ENCODE measurements at regions not wholly inside any gene's neighbourhood (a gene's known extent, or its start where the extent isn't known, plus 50 kb on each side); places are given as distances from the start of the nearest gene placed in this dataset.
A peak's percentile ranks its signal among the peaks of the same experiment; 100 is the strongest.
"Not testable (repeated sequence)": the region's sequence is repeated elsewhere in the genome, so short reads cannot be mapped to it uniquely, and the experiment has no call there.

DNA sequence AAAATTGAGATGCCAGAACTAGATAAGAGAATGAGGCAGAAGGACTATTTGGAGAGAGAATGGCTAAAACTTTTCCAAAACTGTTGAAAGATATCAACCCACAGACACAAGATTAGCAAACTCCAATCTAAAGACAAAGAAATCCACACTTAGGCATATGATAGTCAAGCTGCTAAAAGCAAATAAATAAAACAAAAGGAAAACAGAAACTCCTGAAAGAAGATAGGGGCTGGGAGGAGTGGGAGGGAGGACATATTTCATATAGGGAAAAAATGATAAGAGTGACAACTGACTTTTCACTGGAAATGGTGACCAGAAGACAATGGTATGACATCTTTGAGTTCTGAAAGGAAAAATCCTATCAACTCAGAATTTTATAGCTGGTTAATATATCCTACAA lies 105.4 kb upstream of the ADO start:
- DNase-seq (ENCODE audit: low spot score), result no peak
- FAIRE-seq, result no peak

DNA sequence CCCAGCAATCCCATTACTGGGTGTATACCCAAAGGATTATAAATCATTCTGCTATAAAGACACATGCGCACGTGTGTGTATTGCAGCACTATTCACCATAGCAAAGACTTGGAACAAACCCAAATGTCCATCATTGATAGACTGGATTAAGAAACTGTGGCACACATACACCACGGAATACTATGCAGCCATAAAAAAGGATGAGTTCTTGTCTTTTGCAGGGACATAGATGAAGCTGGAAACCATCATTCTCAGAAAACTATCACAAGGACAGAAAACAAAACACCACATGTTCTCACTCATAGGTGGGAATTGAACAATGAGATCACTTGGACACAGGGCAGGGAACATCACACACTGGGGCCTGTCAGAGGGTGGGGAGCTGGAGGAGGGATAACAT lies 100.4 kb upstream of the ADO start:
- DNase-seq (ENCODE audit: low spot score); FAIRE-seq: not testable (repeated sequence)

DNA sequence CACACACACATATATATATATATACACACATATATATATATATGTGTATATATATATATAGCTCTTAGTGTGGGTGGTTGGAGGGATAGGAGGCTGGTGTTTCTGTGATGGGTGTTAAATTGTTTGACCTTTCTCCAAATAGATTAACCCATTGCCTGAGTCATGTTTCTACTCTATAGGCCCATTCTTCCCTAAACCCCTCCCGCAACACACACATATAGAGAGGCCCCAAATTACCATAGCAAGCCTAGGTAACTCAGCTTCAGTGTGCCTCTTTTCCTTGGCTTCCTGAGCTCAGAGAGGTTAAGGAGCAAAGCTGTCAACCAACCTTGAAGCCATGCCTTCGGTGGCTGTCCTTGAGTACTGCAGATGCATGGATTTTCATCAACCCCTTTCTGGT lies 98.7 kb upstream of the ADO start:
- DNase-seq (ENCODE audit: low spot score) (no peak), FAIRE-seq (no peak)

DNA sequence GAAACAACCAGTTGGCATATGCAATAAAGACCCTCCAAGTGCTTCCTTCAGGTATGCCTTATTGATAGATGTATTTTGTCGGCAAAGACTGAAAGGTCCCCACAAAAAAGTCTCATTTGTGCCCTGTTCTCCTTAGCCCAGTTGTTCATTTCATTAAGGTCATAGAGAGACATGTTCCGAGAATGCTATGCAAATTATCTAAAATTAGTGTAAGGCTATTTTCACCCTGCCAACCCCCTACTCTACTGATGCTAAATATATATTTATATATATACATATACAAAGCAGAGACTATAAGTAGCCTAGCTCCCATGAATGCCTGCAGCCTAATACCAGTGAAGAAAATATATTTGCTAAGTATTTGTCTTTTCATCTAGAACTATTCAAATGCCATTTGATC lies 96.7 kb upstream of the ADO start:
- DNase-seq (ENCODE audit: low spot score) (no peak), FAIRE-seq (no peak)

DNA sequence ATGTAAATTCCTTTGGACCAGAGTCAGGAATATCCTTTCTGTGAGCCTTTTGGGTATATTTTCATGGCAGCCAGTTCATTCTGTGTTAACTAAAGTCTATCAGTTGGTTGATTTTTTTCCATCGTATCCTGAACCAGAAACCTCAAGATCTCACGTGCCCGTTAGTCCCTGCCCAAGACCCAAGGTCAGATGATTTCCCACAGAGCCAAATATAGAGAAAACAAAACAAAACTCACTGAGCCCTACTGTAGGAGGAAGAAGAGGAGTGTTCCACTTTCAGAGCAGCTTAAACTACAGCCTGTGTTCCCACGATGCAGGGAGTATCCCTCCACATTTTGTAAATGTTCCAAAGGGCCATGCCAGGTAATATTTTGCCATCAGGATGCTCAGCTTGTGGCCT lies 96.0 kb upstream of the ADO start:
- DNase-seq (ENCODE audit: low spot score), result no peak
- no peak for FAIRE-seq

DNA sequence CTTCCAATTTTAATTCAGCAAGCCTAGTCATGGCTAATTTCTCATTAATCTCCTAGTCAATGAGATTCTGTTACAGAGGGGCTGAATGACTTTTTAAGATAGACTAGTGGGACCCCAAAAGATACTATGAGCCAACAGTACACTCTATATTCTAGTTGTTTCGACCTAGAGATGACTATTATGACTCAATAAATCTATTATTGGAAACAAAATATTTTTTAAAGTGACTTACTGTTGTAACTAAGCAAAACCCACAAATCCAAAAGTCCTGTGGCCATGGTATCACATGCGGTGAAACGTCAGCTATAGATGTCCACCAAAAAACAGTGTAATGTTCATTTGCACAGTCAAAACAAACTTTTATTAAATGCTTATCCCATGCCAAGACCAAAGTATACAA lies 95.3 kb upstream of the ADO start:
- DNase-seq (ENCODE audit: low spot score), result no peak
- no peak for FAIRE-seq

DNA sequence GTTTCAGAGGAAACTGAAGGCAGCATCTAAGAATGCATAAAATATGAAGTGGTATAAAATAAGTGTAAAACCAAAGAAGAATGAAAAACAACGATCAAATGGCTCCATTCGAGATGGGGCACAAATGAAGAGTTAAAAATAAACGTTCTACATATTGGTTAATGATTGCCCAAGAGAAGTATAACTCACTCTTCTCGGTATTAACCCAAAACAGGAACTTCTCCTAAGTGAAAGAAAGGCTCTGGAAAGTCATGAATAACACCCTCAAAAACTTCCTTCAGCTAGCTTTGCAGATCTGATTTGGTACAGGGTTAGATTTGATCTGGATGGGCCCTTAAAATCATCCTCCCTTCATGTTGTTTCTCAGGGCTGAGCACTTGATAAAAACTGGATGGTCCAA lies 94.3 kb upstream of the ADO start:
- DNase-seq (ENCODE audit: low spot score) (no peak), FAIRE-seq (no peak)

DNA sequence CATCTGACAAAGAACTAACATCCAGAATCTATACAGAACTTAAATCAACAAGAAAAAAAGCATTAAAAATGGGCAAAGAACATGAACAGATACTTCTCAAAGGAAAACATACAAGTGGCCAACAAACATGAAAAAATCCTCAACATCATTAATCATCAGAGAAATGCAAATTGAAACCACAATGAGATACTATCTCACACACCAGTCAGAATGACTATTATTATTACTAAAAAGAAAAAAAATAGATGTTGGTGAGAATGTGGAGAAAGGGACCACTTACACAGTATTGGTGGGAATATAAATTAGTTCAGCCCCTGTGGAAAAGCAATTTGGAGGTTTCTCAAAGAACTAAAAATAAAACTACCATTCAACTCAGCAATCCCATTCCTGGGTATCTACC lies 89.1 kb upstream of the ADO start:
- no peak for DNase-seq (ENCODE audit: low spot score)
- FAIRE-seq, result no peak

DNA sequence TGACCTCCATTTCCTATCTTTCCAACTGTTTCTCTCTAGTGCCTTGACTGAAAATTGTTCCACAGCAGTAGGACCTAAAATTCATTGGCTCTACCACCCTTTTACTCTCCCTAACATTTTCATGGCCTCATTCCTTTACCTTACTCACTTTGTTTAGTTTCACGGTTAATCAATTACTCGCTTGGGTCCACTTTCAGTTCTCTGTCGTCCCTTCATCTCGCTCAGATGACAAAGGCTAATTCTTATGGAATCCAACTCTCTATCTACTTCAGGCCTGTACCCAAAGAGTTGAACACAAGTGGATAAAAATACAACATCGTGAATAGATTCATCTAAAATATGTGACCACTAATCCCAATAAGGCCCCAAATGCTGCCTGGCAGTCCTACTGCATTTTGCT lies 85.9 kb upstream of the ADO start:
- FAIRE-seq (no peak), DNase-seq (ENCODE audit: low spot score) (no peak)

DNA sequence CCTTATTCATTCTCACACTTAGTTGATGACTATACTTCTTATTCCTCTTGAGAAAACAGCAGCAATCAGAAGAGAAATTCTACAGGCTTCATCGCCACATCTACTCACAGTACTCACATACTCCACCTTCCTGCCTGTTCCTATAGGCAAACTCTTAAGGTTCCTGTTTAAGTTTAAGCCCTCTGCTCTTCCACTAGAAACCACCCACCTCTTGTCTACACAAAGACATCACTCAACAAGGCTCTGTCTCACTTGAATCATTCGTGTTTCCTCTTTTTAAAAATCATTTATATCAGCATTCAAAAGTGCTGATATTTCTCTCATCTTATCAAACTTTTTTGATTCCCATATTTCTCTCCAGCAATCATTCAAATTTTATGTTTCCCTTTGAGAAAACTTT lies 85.5 kb upstream of the ADO start:
- DNase-seq (ENCODE audit: low spot score) (no peak), FAIRE-seq (no peak)

DNA sequence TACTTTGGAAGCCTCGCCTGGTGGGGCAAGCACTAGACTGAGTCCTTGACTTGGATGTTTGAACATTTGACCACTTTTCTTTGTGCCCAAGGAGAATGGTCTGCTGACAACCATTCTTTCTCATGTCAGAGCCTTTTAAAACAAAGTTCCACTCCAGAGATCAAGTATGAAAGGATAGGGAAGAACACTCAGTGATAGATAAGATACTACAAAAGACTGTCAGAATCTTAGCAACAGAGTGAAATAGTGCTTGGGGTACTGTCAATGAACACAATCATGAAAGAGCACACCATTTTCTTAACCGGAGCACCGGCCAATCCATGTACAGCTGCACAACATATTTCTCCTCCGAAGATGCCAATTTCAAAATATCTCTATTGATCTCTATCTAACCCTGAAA lies 82.8 kb upstream of the ADO start:
- FAIRE-seq (no peak), DNase-seq (ENCODE audit: low spot score) (no peak)

DNA sequence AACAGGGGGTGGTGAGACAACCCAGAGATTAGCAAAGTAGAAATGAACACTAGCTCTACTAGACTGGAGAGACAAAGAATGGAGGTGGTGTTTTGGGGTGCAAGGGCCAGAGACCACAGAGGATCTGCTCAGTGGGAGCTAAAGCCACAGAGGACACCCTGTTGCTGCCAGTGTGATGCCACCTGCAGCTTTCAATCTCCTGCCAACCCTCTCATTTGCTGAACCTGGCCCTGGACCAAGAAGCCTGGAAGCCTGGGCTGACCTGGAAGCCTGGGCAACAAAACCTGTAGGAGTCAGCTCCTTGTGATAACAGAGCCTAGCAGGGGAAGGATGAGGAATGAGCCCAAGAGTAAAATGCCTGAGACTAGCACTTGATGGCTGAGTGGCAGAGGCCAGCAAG lies 81.1 kb upstream of the ADO start:
- no peak for DNase-seq (ENCODE audit: low spot score)
- no peak for FAIRE-seq

DNA sequence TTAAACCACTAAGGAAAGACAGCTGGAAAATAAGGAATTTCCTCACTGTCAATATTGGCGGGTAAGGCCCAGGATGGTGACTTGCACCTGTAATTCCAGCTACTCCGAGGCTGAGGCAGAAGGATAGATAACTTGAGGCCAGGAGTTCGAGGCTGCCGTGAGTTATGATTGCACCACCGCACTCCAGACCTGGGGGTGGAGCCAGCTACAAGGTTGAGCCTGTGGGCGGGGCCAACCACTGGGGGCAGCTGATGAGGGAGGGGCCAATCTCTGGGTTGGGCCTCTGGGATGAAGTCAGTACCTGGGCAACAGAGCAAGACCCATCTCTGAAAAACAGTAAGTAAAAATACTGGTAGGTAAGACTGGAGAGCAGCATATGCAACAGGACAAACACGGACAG lies 80.1 kb upstream of the ADO start:
- DNase-seq (ENCODE audit: low spot score) (no peak), FAIRE-seq (no peak)

DNA sequence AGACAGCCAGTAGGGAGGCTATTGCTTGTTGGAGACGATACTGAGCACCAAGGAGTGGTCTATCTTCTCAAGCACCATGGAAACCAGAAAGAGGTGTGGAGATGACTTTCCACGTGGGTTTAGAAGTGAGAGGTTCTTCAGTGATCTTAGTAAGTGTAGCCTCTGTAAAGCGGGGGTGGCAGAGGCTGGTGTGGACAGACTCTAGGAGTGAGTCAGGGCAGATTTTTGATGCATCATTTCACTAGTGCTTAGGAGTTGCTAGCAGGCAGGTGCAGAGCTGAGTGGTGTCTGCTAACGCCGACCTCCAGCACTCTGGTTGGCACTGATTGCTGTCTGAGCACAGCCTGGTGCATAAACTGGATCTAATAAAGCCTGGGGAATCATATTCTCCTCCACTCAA lies 78.4 kb upstream of the ADO start:
- no peak for DNase-seq (ENCODE audit: low spot score)
- FAIRE-seq, result no peak

DNA sequence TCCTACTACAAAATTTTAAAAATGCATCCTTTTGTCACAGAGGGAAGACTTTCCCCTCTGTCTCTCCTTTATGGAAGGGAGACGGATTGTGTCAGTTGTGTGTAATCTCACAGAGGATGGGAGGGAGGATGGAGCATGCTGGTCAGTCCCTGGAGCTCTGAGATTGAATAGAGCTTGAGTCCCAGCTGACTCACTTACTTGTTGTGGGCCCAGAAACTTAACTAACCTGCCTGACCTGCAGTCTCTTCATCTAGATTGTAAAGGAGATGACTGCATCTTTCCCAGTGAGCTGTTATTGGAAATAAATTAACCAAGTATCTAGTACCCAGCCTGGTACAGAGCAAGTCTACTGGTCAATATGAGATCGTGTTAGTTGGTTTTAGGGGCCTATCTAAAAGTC lies 77.9 kb upstream of the ADO start:
- DNase-seq (ENCODE audit: low spot score) (no peak), FAIRE-seq (no peak)

DNA sequence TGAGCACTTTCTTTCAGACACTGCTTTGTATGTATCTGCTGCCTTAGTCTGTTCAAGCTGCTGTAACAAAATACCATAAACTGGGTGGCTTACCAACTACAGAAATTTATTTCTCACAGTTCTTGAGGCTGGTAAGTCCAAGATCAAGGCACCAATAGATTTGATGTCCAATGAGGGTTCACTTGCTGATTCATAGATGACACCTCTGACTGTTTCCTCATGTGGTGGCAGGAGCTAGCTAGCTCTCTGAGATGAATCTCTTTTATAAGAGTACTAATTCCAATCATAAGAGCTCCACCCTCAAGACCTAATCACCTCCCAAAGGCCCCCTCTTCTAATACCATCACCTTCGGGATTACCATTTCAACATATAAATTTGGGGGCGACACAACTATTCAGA lies 76.6 kb upstream of the ADO start:
- FAIRE-seq, result no peak
- no peak for DNase-seq (ENCODE audit: low spot score)

DNA sequence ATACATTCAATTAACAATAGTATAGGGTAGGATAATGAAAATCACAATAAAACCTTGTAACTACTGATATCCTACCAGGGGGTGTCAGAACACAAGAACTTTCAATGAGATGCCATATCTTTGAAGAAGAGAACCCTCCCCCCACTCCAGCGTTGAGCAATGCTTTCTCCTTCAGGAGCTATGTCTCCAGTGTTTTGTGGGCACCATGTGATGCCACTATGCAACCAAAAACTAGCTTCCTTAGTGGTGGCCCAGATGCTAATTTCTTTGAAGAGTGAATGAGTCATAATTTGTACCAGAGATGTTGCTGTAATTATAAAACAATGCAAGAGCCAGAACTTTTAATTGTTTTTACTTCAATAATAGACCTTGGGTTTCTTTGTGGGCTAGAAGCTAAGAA lies 76.0 kb upstream of the ADO start:
- FAIRE-seq (no peak), DNase-seq (ENCODE audit: low spot score) (no peak)

DNA sequence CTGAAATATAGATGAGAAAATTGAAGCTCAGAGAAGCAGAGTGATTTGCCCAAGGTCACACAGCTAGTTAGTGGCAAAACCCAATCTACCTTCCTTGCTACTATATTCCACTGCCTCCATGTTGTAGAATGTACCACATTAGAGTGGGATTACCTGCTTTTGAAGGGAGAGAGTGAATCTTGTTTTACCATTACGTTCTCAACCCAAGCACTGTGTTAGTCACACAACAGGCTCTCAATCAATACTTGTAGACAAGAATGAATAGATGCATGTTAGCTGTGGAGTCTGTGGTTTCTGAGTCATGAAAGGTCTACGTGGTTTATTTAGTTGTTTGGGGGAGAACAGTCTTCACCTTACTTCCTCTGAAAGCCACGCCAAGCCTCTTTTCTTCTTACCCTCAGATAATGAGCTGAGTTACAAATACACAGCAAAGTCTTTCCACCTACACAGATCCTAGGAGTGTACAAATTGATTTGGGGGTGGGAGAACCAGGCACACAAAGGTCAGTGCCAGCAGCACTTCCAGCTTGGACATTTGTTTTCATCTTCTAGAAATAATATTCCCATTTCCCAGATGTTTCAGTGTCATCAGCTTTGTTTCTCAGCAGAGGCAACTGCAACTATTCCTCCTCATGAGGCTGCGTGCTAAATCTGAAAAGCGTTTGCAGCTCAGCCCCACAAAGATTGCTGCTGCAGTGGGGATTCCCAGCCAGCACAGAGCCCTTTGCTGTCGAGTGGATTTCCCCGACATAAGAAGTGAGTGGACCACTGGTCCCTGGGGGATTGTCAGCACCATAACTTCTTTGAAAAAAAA lies 71.5 kb upstream of the ADO start:
- DNase-seq (ENCODE audit: low spot score) (peak; percentile 87), FAIRE-seq (peak; percentile 98)

DNA sequence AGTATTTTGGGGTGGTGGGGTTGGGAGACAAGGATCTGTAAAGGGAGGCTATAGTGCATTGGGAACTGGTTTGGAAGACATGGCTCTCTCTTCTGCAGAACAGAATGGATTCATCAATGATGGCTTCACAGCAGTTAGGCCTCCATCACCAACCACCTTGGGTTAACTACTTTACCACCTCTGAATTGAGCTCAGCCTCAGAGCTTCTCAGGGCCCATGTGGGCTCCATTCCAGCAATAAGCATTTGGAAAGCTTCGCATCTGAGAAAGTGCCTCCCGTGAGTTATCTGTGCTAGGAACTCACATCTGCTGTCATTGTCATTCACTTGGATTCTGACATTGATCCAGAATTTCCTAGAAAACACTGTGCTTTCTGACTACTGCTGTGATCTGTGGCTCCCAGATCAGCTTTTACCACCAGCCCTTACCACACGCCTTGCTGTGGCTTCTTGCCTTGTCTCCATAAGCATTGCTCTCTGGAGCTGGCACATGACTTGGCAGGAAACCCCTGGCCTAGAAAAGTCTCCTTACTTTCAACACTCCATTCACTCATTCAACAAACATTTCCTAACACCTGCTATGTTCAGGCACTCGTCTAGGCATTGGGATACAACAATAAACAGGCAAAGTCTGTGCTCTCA lies 70.7 kb upstream of the ADO start:
- FAIRE-seq (peak; percentile 23), DNase-seq (ENCODE audit: low spot score) (peak; percentile 33)

DNA sequence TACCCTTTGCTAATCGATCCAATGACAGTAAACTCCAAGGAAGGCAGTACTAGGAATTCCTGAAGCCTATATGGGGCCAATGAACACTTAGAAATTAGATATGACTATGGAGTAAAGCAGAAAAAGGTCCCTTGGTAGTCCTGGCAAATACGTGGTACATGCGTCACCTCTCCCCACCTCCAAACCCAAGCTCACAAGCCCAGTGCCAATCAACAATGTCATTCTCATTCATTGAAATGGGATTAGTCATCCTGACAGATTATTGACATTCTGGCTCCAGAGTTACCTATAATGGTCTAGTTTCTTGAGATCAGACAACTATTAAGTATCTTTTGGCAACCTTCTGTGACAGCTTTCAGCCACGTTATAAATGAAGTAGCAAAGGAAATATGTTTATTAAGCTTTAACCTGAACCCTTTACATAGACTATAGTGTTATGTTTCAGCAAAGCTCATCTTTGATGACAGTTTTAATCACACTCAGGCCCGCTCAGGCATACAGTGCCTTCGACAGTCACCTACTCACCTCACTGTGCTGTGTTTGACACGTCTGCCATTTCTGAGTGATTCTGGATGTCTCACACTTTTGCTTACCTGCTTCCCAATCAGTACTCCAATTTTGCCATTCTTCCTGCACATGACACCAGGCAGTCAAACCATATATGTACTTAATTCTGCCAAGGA lies 69.6 kb upstream of the ADO start:
- no peak for DNase-seq (ENCODE audit: low spot score)
- FAIRE-seq, result no peak

DNA sequence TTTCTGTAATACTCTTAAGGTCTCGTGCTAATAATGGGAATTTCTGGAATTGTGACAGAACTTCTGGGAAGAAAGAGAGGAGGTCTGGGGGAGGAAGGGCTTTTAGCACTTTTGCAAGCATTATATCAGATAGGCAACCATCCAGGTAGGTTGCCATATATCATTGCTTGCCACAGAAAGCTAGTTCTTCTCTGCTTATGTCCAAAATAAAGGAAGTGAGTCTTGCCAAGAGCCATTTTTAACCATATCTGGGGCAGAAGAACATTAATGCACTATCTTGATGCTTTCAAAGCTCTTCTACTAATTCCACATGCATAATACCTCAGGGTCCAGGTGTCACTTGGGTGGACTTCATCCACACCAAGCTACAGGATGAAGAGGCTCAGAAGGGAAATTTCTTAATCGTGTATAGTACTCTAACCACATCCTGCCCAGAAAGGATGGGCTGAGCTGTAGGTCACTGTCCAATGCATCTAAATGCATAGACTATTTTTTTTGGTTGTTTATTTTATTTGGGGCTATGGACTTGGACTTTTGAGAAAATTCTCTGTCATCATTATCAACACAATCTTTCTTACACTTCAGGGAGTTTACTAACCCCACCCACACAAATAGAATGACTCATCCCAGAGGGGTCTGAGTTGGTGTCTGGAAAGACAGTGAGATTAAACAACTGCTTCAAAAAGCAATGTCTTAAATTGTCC lies 68.9 kb upstream of the ADO start:
- FAIRE-seq (no peak), DNase-seq (ENCODE audit: low spot score) (peak; percentile 51)

DNA sequence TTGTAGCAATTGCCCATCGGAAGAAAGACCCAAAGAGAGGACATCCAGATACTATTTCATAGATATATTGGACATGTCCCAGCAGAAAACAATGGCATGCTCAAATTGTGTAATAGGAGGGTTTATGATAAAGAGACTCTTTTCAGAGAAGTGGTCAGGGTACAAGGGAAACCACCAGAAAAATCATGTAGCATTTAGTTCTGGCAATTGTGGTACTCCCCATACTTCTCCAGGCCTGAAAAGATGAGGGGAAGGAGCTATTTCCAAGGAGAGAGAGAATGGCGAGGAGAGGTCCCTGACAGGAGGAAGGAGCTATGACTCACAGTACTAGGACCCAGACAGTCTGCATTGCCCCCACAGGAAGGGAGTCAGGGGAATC lies 68.4 kb upstream of the ADO start:
- peak; percentile 77 for FAIRE-seq
- DNase-seq (ENCODE audit: low spot score), result no peak
